Activated CD8-positive, alpha-beta T cell treated with anti-CD3 and anti-CD28 coated beads for 36 hours (primary cell): ENCODE measurements at regions not wholly inside any gene's neighbourhood (a gene's known extent, or its start where the extent isn't known, plus 50 kb on each side); places are given as distances from the start of the nearest gene placed in this dataset.

Experiments used
- ATAC-seq: fragments of 200-7000 bp; cut with Tn5 transposase; one replicate; pipeline ENCODE4 v1.10.0; 2021; ENCODE audit warnings: mild to moderate bottlenecking, moderate library complexity
- CTCF ChIA-PET: fragments of 350-600 bp; sonication (Branson Sonifier 250); formaldehyde crosslinking; loops from one replicate; lab custom pipeline; 2021; ENCODE audit warnings: antibody characterized with exemption; lab: Charles Lee
- POLR2A ChIA-PET: fragments of 350-600 bp; sonication (Branson Sonifier 250); formaldehyde crosslinking; loops from one replicate; lab custom pipeline; 2021; ENCODE audit warnings: antibody characterized with exemption; lab: Charles Lee
- DNase-seq: peaks from one replicate; pipeline ENCODE4 v3.0.0-alpha.2; 2020
- H3K27ac Mint-ChIP-seq: one replicate; pipeline ENCODE4 v1.8.0; 2021; ENCODE audit warnings: mild to moderate bottlenecking, mixed read lengths
- H3K27me3 Mint-ChIP-seq: one replicate; pipeline ENCODE4 v1.8.0; 2021; ENCODE audit warnings: mixed read lengths
- H3K36me3 Mint-ChIP-seq: one replicate; pipeline ENCODE4 v1.8.0; 2021; ENCODE audit warnings: low read depth, mixed read lengths
- H3K4me1 Mint-ChIP-seq: one replicate; pipeline ENCODE4 v1.8.0; 2021; ENCODE audit warnings: low read depth, mixed read lengths
- H3K4me3 Mint-ChIP-seq: one replicate; pipeline ENCODE4 v1.8.0; 2021; ENCODE audit warnings: mild to moderate bottlenecking, moderate library complexity, mixed read lengths
- H3K9me3 Mint-ChIP-seq: one replicate; pipeline ENCODE4 v1.8.0; 2021; ENCODE audit warnings: mixed read lengths
- CTCF ChIP-seq: fragments of 200-600 bp; IDR thresholded peaks from one replicate; pipeline ENCODE4 v1.8.0; 2022; ENCODE audit warnings: antibody characterized with exemption, mild to moderate bottlenecking
- intact Hi-C: fragments of 100-400 bp; cut with micrococcal nuclease; formaldehyde crosslinking; loops from one replicate; pipeline ENCODE4 v1.10.0; 2022

- no peaks in the 10 kb centered on the region for H3K9me3 Mint-ChIP-seq
- H3K4me3 Mint-ChIP-seq = no peak overlapping the region
- CTCF ChIA-PET = interaction anchor here (1.2 kb wide), 1 partner anchor 80 kb away, joined by 3 read pairs; no protein-coding TSS in a partner anchor
- no peaks in the 10 kb centered on the region for H3K36me3 Mint-ChIP-seq
- peaks cover 2% of the 10 kb centered on the region for H3K27me3 Mint-ChIP-seq
- DNase-seq = no peak
- TF ChIP-seq CTCF = no peak
- ATAC-seq = no peak
- H3K4me1 Mint-ChIP-seq = peaks cover 8% of the 10 kb centered on the region
- no peak overlapping the region for H3K27ac Mint-ChIP-seq
- intact Hi-C loops = no loop called here
- POLR2A ChIA-PET = interaction anchor here (1.4 kb wide), 1 partner anchor 11 kb away, joined by 4 read pairs; no protein-coding TSS in a partner anchor
Observed at GRCh38 chr5:96506866-96507527, 73.9 kb upstream of the PCSK1 start.

DNA sequence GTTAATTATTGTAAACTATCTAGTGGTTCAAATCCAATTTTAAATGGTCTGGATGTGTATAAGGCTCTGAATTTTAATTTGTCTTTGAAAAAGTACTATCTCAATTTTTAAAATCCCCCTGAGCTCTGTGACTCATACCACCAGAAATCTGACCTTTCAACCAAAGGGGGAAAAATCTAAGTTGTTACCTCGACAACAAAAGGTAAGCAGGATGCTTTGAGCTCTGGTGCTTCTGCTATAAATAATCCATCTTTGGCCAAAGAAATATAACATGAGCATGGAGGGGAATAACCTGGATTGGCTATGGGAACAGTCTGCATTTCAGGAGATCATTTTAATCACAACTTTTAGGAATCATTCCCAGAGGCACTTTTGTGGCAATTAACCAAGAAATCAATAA, 76.3 kb upstream of the PCSK1 start:
- POLR2A ChIA-PET = no interaction called here

DNA sequence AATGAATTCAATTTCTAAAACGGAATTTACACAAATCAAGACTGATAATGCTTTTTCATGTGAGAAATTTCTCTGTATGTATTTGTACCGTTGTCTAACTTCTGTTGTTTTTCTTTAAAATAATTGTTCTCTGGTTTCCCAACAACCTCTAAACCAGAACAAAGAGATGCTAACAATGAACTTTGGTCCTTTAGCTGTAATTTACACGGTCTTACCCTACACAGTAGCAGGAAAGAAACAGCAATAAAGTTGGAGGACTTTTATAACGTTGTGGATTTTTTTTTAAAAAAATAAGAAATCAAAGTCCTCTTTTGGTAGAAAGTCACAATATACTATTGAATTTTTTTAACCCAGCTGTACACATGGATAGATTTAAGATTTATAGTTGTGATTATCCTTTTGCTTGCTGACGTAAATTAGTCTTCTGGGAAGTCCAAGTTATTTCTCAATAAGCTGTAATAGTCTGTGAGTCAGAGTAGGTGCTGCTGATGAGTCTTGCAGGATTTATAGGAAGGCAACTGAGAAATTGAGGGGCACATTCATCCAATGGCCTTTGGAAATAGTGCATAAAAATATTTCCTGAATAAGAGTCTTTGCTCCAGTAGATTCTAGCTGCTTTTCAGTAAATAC, 76.8 kb upstream of the PCSK1 start:
- ATAC-seq (no peak), DNase-seq (no peak)
- H3K27ac Mint-ChIP-seq = no peak overlapping the region
- no peak overlapping the region for H3K4me3 Mint-ChIP-seq
- H3K9me3 Mint-ChIP-seq = no peaks in the 10 kb centered on the region
- no peak for TF ChIP-seq CTCF
- H3K36me3 Mint-ChIP-seq = no peaks in the 10 kb centered on the region
- peaks cover 8% of the 10 kb centered on the region for H3K4me1 Mint-ChIP-seq
- POLR2A ChIA-PET = no interaction called here
- CTCF ChIA-PET = no interaction called here
- peaks cover 7% of the 10 kb centered on the region for H3K27me3 Mint-ChIP-seq
- intact Hi-C loops = no loop called here

More for the DNA sequence above, 76.3 kb upstream of the PCSK1 start:
- peaks cover 7% of the 10 kb centered on the region for H3K27me3 Mint-ChIP-seq
- H3K4me1 Mint-ChIP-seq = peaks cover 8% of the 10 kb centered on the region
- H3K36me3 Mint-ChIP-seq = no peaks in the 10 kb centered on the region
- intact Hi-C loops = no loop called here
- no peaks in the 10 kb centered on the region for H3K9me3 Mint-ChIP-seq
- H3K27ac Mint-ChIP-seq = no peak overlapping the region
- CTCF ChIA-PET = no interaction called here
- H3K4me3 Mint-ChIP-seq = no peak overlapping the region
- no peak for TF ChIP-seq CTCF
- peak; percentile 74 for ATAC-seq
- no peak for DNase-seq

DNA sequence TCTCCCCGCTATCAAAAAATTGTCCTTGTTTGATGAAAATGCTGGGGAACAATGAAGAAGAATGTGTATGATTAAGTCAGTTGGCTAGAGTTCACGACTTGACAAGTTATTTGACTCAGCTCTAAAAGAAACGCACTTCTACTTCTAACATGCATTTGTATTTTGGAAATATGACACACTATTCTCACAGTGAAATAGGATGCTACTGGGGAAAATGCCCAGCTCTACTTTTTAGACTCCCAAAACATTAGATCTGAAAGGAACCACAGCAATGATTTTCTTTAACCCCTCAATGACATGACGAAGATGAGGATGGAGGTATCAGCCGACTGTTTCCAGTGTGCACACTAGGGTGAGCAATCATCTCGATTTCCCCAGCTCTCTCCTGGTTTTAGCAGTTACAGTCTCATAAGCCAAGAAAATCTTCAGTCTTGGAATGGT, 83.6 kb upstream of the PCSK1 start:
- no peak for TF ChIP-seq CTCF
- Mint-ChIP-seq H3K27ac (no peak overlapping the region), H3K9me3 (no peaks in the 10 kb centered on the region), H3K27me3 (peaks cover 4% of the 10 kb centered on the region), H3K4me3 (no peak overlapping the region), H3K36me3 (no peaks in the 10 kb centered on the region), H3K4me1 (no peaks in the 10 kb centered on the region)
- ATAC-seq = no peak
- ChIA-PET CTCF (interaction anchor here (1.5 kb wide), 1 partner anchor 28 kb away, joined by 3 read pairs; no protein-coding TSS in a partner anchor), POLR2A (no interaction called here)
- DNase-seq = no peak
- intact Hi-C loops = no loop called here

DNA sequence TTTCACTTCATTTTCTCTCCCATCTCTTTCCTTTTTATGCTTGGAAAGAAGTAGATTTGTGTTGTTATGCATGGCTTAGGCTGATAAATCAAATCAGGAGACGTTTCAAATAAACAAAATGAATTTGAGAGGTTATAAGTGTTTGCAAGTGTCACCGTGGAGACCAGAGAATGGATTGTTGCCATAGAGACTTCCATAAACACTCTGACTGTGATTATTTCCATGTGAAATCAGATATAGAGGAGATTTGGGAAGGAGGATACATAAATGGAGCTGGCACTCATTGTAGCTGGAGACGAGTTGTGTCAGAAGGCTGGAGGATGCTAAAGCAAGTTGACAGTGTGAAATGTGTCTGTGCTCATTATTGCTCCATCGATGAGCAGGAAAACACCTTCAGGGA, 84.2 kb upstream of the PCSK1 start:
- DNase-seq (no peak), ATAC-seq (no peak)
- no peak for TF ChIP-seq CTCF
- ChIA-PET CTCF (interaction anchor here (1.5 to 2.1 kb wide), 2 partner anchors 29 to 86 kb away, joined by 3 to 8 read pairs; no protein-coding TSS in a partner anchor), POLR2A (interaction anchor here (1.6 kb wide), 1 partner anchor 10 kb away, joined by 4 read pairs; no protein-coding TSS in a partner anchor)
- Mint-ChIP-seq H3K9me3 (no peaks in the 10 kb centered on the region), H3K4me1 (no peaks in the 10 kb centered on the region), H3K36me3 (no peaks in the 10 kb centered on the region), H3K27me3 (peaks cover 3% of the 10 kb centered on the region), H3K4me3 (no peak overlapping the region), H3K27ac (no peak overlapping the region)
- intact Hi-C loops = no loop called here
